Ascending aorta (tissue), 2 donors: ENCODE measurements at regions not wholly inside any gene's neighbourhood (a gene's known extent, or its start where the extent isn't known, plus 50 kb on each side); places are given as distances from the start of the nearest gene placed in this dataset.
"Not testable (repeated sequence)": the region's sequence is repeated elsewhere in the genome, so short reads cannot be mapped to it uniquely, and the experiment has no call there.

Experiments
- DNase-seq, 2 donors: peaks; one replicate each; pipeline ENCODE4 v3.0.0-alpha.2; 2019; ENCODE audit warnings: low spot score in 2 of 2
- H3K27ac ChIP-seq, 2 donors: fragments of 200-600 bp; sonication (generic); one replicate each; pipeline ENCODE4 v1.5.1; 2016 to 2017; ENCODE audit warnings: mild to moderate bottlenecking in 1 of 2
- H3K27me3 ChIP-seq: fragments of 200-600 bp; sonication (generic); one replicate; pipeline ENCODE4 v1.5.1; 2017
- H3K36me3 ChIP-seq, 2 donors: fragments of 200-600 bp; sonication (generic); one replicate each; pipeline ENCODE4 v1.5.1; 2016
- H3K4me1 ChIP-seq, 2 donors: fragments of 200-600 bp; sonication (generic); one replicate each; pipeline ENCODE4 v1.5.1; 2016 to 2017; ENCODE audit warnings: mild to moderate bottlenecking in 1 of 2
- H3K4me3 ChIP-seq, 2 donors: fragments of 200-600 bp; sonication (generic); one replicate each; pipeline ENCODE4 v1.5.1; 2016 to 2017; ENCODE audit warnings: mild to moderate bottlenecking in 1 of 2
- H3K9me3 ChIP-seq, 2 donors: fragments of 200-600 bp; sonication (generic); one replicate each; pipeline ENCODE4 v1.5.1; 2016
- intact Hi-C: fragments of 100-400 bp; cut with DNase I; formaldehyde crosslinking; loops from one replicate; pipeline ENCODE4 v1.15.1; 2023
- TF ChIP-seq, protein P1 (sequence below), 3 experiments: fragments of 200-600 bp in 2 of 3; fragments of 450-650 bp in 1 of 3; sonication (generic) in 2 of 3; IDR thresholded peaks; one replicate each; pipeline ENCODE4 v1.5.1; 2016 to 2019; ENCODE audit warnings: antibody characterized with exemption in 3 of 3, mild to moderate bottlenecking in 1 of 3, moderate library complexity in 1 of 3

DNA sequence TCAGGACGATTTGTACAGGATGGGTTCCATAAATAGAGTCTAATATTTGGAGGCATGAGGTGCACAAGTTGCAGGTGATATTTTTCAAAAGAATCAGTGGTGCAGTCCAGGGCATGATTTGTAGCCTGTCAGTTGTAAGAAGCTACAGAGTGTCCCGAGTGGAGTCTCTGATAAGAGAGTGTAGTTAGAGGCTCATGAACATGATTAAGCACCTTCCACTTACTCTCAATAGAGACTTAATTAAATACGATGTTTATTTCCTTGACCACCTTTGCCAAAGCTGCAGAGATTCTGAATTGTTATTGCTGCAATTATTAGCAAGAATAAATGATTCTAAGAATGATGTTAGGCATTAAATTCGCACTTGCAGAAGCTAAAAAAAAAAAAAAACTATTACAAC is 218.4 kb upstream of the LRTM1 start:
- no peaks in the 10 kb centered on the region for H3K27me3 ChIP-seq
- H3K9me3 ChIP-seq: no peaks in the 10 kb centered on the region
- H3K36me3 ChIP-seq: no peaks in the 10 kb centered on the region
- intact Hi-C loops: no loop called here
- DNase-seq: no peak
- TF ChIP-seq, protein P1, sequence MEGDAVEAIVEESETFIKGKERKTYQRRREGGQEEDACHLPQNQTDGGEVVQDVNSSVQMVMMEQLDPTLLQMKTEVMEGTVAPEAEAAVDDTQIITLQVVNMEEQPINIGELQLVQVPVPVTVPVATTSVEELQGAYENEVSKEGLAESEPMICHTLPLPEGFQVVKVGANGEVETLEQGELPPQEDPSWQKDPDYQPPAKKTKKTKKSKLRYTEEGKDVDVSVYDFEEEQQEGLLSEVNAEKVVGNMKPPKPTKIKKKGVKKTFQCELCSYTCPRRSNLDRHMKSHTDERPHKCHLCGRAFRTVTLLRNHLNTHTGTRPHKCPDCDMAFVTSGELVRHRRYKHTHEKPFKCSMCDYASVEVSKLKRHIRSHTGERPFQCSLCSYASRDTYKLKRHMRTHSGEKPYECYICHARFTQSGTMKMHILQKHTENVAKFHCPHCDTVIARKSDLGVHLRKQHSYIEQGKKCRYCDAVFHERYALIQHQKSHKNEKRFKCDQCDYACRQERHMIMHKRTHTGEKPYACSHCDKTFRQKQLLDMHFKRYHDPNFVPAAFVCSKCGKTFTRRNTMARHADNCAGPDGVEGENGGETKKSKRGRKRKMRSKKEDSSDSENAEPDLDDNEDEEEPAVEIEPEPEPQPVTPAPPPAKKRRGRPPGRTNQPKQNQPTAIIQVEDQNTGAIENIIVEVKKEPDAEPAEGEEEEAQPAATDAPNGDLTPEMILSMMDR (IDR thresholded peaks at IDR 0.05): no peak
- H3K27ac ChIP-seq: no peak overlapping the region
- no peak overlapping the region for H3K4me3 ChIP-seq
- no peaks in the 10 kb centered on the region for H3K4me1 ChIP-seq

DNA sequence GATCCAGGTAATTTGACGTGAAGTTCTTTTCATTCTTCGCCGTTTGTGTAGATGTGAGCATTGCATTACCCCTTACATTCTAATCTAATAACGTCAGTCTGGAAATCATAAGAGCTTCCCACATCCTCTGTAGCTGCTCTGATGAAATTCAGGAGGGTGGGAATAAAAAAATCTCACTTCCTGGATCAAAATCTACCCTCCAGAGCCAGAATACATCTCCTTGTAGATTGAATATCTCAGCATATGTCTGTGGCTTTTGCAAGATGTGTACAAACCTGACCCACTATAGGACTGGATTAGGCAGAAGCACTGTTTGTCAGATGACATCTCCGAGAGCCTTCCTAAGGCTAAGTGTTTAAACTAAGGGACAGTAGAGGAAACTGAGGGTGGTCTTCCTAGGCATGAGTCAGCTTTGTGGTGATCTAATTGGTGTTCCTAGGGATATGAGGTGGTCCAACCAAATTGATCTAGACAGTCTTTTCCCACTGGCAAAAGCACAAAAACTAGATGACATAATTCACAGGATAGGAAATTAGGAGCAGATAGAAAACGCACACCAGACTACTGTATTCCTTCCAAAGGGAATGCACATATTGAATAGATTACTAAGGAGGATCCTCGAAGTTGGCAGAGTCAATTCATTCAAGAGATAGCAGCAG is 216.3 kb upstream of the LRTM1 start:
- DNase-seq: no peak
- H3K4me1 ChIP-seq: no peaks in the 10 kb centered on the region
- no peak overlapping the region for H3K4me3 ChIP-seq
- intact Hi-C loops: no loop called here
- no peaks in the 10 kb centered on the region for H3K9me3 ChIP-seq
- TF ChIP-seq, protein P1 (IDR thresholded peaks at IDR 0.05): no peak
- H3K36me3 ChIP-seq: no peaks in the 10 kb centered on the region
- H3K27ac ChIP-seq: no peak overlapping the region
- H3K27me3 ChIP-seq: no peaks in the 10 kb centered on the region

DNA sequence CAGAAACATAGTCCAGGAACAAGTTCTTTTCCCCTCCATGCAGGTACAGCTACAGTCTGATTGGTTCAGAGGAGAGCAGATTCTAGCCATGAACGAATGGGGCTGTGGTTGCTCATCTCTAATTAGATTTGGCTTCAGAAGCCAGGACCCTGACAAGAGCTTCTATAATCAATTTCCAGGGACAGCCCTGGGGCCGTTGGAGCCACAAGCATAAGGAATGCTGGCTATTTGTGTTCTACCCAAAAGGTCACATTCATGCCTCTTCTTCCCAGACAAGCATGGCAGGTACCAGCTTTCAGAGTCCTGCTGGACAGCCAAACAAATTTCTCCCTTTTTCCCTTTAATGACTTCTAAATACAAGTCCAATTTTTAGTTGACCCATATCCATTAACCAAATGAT is 215.5 kb upstream of the LRTM1 start:
- no peak for DNase-seq
- no peaks in the 10 kb centered on the region for H3K36me3 ChIP-seq
- TF ChIP-seq, protein P1 (IDR thresholded peaks at IDR 0.05): no peak
- H3K9me3 ChIP-seq: no peaks in the 10 kb centered on the region
- no peaks in the 10 kb centered on the region for H3K4me1 ChIP-seq
- H3K27ac ChIP-seq: no peak overlapping the region
- H3K4me3 ChIP-seq: no peak overlapping the region
- H3K27me3 ChIP-seq: no peaks in the 10 kb centered on the region
- intact Hi-C loops: no loop called here

DNA sequence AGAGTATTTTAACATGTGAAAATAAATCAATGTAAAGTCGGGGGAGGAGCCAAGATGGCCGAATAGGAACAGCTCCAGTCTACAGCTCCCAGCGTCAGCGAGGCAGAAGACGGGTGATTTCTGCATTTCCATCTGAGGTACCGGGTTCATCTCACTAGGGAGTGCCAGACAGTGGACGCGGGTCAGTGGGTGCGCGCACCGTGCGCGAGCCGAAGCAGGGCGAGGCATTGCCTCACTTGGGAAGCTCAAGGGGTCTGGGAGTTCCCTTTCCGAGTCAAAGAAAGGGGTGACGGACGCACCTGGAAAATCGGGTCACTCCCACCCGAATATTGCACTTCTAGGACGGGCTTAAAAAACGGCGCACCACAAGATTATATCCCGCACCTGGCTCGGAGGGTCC is 208.4 kb upstream of the LRTM1 start:
- intact Hi-C loops, H3K27me3 ChIP-seq, H3K27ac ChIP-seq, H3K4me1 ChIP-seq, DNase-seq, H3K9me3 ChIP-seq, H3K4me3 ChIP-seq, H3K36me3 ChIP-seq: not testable (repeated sequence)

DNA sequence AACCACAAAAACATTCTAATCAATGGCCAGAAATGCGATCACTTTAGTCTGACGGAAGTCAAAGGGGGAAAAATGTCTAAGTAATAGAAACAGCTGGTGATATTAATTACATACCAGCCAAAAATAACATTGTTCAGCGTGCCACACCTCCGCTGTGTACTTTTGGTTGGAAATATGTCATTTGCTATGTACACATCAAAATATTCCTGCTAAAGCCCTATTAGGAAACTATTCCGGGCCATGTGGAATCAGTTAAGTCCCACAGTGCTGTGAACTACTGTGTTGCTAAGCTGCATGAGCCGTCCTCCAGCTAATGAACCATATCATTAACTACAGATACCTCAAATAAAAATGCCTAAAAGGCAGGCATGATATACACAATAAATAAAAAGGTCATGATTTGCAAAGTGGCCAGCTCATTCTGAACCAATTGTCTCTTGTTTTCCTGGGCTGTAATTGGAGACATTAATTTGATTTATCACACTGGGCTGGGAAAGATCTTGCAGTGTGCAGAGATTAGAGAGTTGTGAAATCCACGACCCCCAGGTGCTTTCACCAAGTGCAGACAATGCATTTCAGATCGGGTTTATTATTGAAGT is 200.5 kb upstream of the LRTM1 start:
- no peak for DNase-seq
- no peak overlapping the region for H3K27ac ChIP-seq
- H3K27me3 ChIP-seq: no peaks in the 10 kb centered on the region
- no peak overlapping the region for H3K4me3 ChIP-seq
- no peaks in the 10 kb centered on the region for H3K4me1 ChIP-seq
- H3K9me3 ChIP-seq: no peaks in the 10 kb centered on the region
- no peaks in the 10 kb centered on the region for H3K36me3 ChIP-seq
- intact Hi-C loops: no loop called here
- TF ChIP-seq, protein P1 (IDR thresholded peaks at IDR 0.05): no peak

DNA sequence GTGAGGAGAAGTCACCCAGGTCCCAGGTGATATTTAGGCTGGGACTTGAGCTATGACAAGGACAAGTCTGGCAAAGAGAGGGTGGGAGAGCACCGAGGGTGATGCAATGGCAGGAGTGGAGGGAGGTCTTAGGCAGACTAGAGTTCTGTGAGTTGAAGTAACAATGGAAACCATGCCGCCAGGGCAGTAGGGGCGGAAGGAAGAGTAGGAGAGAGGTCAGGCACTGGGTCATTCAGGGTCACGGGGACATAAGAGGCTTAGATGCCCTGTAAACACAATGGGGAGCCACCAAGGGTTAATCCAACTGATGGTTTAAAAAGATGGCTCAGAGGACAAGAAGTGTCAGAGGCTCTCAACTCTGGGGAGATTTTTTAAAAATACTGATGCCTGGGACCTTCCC is 199.7 kb upstream of the LRTM1 start:
- intact Hi-C loops: no loop called here
- TF ChIP-seq, protein P1 (IDR thresholded peaks at IDR 0.05): no peak
- DNase-seq: no peak
- Histone ChIP-seq H3K27ac (no peak overlapping the region), H3K36me3 (no peaks in the 10 kb centered on the region), H3K9me3 (no peaks in the 10 kb centered on the region), H3K4me1 (no peaks in the 10 kb centered on the region), H3K4me3 (no peak overlapping the region), H3K27me3 (no peaks in the 10 kb centered on the region)
